ENCODE measurements at regions not wholly inside any gene's neighbourhood (a gene's known extent, or its start where the extent isn't known, plus 50 kb on each side); places are given as distances from the start of the nearest gene placed in this dataset.

- DNase-seq (ENCODE audit: low read depth) = no peak
Measured at GRCh38 chr19:31601855-31602254, 252.6 kb upstream of the TSHZ3 start.

- DNase-seq (ENCODE audit: low read depth) = no peak
Measured at GRCh38 chr19:31602548-31602947, 253.3 kb upstream of the TSHZ3 start.

DNA sequence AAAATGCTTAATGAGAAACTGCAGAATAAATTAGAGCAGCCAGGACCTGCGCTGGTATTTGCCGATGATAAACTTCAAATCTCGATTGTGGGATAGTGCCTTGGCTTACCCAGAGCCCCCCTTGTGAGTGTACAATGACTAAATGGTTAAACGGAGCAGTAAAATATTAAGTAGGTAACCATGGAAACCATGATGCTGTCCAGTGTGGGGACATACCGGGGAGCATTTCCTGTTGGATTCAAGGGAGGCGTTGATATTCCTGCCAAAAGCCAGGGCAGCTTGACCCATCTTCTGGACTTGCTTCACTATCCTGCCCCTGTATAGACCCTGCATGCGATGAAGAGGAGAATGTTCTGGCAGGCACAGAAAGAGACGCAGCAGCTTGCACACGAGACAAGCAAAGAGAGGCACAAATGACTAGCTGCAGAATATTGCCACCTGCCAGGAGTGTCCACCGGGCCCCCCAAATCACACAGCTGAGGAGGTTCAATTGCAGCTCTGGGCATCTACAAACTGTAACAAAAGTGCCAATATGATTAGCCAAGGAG is 255.3 kb upstream of the TSHZ3 start:
- no peak for DNase-seq (ENCODE audit: low read depth)

DNA sequence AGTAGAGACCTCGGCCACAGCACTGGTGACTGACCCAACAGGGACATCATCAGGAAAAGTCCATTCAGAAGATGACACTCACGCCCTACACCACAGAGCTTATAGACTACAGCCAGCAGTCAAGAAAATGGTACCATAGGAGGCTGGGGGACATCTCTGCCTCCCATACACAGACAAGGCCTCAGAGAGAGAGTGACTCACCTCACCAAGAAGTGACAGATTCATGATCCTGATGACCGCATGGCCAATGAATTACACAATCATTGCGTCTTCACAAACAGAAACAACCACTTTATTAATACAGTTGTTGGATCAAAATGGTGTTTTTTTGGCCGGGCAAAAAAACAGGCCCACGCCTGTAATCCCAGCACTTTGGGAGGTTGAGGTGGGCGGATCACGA is 260.8 kb upstream of the TSHZ3 start:
- DNase-seq (ENCODE audit: low read depth) = no peak

DNA sequence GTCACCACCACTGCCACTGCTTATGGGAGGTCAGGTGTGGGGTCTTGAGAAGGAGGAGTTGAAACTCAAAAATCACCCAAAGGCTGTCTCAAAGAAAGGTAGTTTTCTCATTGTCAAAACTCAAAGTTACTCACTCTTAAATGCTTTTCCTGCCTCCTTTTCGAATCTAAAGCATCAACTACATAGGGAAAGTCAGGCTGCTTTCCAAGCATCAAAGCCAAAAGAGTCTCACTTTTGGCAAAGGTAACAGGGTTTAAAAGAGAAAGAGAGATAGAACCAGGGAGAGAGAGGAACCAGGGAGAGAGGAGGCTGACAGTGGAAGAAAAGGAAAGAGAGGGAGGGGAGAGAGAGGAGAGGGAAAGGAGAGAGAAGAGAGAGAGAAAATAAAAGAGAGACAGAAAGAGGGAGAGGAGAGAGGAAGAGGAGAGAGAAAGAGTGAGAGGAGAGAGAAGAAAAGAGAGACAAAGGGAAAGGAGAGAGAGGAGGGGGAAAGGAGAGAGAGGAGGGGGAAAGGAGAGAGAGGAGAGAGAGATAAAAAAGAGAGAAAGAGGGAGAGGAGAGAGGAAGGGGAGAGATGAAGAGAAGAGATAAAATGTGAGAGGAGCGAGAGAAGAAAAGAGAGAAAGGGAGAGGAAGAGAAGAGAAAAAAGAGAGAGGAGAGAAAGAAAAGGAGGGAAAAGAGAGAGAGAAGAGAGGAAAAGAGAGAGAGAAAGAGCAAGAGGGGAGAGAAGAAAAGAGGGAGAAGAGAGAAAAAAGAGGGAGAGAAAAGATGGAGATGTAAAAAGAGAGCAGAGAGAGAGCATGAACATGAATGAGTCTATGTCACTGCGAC is 262.0 kb upstream of the TSHZ3 start:
- DNase-seq (ENCODE audit: low read depth) = no peak

DNA sequence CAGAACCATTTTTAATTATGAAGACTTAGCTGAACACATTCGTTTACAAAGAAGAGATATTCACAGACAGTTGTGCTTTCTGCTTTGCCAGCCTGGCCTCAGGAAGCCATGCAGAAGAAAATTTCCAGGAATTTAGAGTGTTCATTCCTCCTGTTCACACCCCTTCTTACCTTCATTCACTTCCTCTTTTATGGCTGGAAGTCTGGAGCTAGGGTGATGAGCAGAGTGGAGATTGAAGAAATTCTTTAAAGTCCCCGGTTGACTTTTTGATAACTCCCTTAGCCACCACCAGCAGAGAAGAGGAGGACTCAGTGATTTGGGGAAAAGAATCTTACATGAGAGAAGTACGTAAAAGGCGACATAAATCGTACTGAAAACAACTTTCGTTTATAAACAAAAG is 263.6 kb upstream of the TSHZ3 start:
- DNase-seq (ENCODE audit: low read depth) = no peak

DNA sequence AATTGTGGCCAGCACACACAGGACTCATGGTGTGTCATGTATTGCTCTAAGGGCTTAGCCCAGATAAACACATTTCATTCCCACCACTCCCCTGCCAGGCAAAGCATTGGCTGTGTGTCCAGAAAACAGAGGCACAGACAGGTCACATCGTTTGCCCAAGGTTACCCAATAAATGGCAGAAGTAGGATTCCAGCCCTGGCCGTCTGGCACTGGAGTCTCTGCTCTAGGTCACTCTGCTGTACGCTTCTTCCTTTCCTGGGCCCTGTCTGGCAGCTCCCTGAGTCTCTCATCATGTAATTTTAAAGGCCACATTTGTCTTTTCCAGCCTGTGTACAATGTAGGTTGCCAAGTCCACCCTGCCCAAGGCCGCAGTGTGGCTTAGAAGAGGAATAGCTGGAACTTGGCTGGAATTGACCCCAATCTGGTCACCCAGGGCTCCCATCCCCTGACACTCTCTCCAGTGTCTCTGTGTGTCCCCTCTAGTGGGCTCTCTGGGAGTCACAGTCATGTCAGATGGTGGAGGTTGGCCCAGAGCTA is 264.5 kb upstream of the TSHZ3 start:
- DNase-seq (ENCODE audit: low read depth) = no peak

- no peak for DNase-seq (ENCODE audit: low read depth)
Measured at GRCh38 chr19:31616031-31616430, 266.8 kb upstream of the TSHZ3 start.

DNA sequence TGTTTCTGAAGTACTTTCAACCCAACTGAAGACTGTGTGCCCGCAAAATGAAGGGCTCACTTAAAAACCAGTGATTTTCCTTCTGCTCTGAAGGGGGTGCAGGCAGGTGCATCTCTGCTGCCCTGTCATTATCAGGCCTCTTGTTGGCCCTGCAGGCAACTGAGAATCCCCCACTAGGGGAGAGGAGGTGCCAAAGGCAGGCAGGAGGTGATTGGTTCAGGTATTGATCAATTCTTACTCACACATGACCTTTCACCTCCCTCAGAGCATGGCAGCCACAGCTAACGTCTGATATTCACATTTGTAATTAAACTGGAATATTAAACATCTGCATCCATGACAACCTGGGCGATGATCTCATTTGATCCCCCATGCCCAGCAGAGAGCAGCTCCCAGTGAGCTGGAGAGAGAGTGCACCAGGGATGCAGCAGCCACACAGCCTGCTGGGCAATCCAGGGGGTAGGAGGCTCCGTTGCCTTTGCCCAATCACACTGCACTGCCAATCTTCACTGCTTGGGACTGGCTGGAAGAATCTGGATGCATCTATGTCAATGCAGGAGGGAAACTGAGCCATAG is 267.9 kb upstream of the TSHZ3 start:
- DNase-seq (ENCODE audit: low read depth) = no peak

DNA sequence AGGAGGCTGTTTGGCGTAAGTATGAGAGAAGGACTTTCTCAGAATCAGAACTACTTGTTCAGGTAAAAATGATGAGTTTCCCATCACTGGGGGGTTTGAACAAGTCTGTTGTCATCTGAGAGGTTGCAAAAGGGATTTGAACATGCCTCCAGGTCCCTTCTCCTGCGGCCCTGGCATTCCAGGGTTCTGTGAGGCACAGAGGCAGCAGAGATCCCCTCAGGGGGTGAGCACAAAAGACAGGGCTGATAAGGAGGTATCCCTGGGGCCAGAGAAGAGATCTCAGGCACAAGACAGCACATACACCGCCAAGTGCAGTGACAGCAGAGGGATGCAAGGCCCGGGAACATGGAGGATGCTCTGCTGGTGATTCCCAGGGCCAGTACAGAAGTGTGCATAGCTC is 275.8 kb upstream of the TSHZ3 start:
- DNase-seq (ENCODE audit: low read depth) = no peak

DNA sequence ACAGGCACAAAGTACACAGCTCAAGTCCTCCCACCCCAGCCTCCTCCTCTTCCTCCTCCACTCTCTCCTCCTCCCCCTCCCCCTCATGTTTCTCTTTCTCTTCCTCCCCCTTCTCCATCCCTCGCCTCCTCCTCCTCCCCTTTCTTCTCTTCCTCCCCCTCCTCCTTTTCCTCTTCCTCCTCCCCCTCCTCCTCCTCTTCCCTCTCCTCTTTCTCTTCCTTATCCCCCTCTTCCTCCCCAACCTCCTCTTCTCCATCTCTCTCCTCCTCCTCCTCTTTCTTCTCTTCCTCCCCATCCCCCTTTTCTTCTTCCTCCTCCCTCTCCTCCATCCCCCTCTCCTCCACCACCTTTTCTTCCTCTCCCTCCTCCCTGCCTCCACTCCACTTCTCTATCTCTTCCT is 276.3 kb upstream of the TSHZ3 start:
- no peak for DNase-seq (ENCODE audit: low read depth)

DNA sequence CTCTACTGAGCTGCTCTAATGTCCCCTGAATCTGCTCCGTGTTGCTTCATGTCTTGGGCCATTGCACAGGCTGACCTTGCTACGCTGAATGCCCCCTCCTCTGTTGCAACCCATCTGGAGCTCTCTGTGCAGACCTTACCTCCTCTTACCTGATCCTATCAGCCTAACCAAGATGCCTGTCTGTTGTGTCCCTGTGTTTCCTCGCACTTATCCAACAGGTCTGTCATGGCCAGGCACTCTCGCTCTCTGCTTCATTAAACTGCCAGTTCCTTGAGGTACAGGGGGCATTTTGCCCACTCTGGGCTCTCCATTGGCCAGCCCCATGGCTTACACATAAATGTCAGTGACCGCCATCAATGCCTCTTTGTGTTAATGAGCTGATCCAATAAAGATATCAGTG is 277.7 kb upstream of the TSHZ3 start:
- DNase-seq (ENCODE audit: low read depth) = no peak

DNA sequence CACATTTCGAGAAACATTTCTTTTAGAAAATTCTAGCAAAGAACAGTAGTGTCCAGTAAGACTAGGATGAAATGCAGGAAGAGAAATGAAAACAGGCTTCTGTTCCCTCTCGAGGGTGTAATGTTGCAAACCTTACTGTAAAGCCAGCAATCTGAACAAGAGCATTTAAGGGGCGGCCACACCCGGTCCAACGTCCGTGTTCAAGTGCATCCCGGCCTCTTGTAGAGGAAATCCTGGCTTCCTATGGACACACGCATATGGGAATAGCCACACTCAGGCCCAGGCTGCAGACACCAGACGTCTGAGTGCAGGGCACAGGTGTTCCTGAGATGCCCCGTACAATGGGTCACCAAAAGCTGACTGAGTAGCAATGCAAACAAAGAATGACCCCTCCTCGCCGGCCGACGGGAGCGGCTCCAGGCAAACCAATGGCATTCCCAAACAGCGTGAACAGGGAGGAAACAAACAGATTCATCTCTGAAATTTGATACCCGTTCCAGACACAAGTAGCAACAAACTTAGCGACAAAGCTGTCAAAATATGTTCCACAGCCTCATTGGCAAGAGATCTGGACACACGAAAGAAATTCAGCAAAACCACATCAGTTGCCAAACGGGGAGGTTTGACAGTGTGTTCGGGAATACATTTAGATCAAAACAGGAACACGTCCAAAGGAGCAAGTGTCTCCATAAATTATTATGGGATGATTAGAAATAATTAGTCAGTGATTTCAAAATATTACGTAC is 278.6 kb upstream of the TSHZ3 start:
- no peak for DNase-seq (ENCODE audit: low read depth)

DNA sequence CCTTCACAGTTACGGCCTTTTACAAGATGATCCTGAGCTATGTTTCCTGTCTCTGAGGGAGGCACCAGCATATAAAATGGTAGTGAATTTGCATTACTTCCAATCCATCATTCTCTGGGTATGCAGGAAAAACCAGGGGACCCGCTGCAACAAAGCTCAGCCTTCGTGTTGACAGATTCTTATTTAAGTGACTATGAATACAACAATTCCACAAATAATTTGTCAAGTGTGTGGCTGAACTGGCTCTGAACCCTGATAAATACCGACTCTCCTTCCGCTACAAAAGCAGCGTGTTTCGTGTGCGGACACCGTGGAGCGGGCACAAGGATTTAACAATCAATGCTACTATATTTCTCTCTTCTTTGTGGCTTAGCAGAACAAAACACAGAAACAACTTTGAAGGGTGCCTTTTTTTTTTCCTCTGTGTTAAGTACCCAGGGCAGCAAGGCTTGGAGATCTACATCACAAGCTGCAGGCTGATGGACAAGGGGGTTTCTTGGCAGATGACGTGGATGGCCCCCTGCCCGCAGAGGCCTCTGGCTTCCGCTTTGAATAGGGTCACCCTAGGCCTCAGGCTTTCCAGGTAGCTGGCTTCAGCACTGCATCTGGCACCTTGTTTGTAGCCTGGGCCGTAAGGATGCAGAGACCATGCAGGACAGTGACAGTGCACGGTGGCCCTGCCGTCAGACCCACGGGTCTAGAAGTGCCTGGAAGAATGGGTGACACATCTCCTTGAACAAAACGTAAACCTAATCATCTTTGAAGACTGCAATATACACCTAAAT is 280.5 kb upstream of the TSHZ3 start:
- DNase-seq (ENCODE audit: low read depth) = no peak

- DNase-seq (ENCODE audit: low read depth) = no peak
Measured at GRCh38 chr19:31633014-31633413, 283.8 kb upstream of the TSHZ3 start.

DNA sequence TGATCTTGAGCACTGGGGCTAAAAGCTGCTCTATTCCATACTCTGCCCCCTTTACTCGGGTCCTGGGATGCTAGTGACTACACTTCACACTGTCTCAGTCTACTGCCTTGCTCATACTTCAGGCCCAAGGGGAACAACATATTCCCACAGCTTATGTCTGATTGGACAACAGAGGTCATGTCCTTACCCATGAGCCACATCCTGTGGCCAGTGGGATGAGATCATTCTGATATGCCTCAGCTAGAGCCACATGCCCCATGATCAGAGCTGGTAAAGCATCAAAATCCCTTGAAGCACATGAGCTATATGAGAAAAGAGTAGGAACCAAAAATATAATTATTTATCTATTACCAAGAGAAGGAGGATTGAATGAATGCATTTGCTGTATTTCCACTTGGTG is 290.1 kb upstream of the TSHZ3 start:
- no peak for DNase-seq (ENCODE audit: low read depth)

DNA sequence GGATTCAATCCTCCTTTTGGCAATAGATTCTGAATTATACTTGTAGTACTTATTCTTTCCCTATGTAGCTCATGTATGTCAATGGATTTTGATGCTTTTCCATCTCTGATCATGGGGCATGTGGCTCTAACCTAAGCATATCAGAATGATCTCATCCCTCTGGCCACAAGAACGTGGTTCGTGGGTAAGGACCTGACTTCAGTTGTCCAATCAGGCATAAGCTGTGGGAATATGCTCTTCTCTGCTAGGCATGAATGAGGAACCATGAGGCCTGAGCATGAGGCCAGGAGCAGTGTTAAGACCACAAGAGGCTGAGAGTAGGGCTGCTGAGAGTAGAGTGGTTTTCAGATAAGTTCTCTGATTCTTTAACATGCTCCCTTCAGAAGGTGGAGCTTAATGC is 292.4 kb upstream of the TSHZ3 start:
- no peak for DNase-seq (ENCODE audit: low read depth)

DNA sequence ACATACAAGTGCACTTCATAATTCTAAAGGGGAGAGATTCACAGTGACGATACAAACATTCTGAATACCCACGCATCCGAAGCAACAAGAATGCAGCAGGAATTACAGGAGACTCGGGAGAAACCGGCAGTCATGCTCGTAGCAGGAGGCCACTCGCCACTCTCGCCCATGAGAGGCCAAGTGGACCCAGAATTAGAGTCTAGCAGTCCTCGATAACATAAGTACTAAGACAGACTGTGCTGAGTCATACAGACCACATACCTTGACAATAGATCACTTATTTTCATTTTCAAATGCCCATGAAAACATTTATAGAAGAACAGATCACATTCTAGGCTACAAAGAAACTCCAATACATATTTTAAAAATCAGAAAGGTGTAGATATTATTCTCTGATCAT is 299.1 kb upstream of the TSHZ3 start:
- DNase-seq (ENCODE audit: low read depth) = no peak

DNA sequence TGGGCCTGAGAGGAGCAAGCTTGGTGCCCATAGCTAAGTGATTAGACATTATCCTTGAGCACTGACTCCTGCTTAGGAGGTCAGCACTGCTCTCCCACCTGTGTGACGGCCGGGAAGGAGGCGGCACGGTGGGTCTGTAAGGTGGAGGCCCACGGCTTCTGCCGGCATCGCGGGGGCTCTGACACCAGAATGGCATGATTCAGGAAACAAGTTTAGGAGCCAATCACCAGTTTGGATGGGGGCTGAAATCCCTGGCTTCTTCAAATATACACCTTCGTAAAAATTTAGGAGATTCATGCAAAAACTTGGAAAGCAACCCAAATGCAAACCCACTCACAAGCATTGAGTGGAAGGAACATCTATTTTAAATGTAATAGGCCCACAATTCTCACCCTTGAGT is 307.3 kb upstream of the TSHZ3 start:
- no peak for DNase-seq (ENCODE audit: low read depth)

- DNase-seq (ENCODE audit: low read depth) = no peak
Measured at GRCh38 chr19:31658993-31659896, 310.0 kb upstream of the TSHZ3 start.

DNA sequence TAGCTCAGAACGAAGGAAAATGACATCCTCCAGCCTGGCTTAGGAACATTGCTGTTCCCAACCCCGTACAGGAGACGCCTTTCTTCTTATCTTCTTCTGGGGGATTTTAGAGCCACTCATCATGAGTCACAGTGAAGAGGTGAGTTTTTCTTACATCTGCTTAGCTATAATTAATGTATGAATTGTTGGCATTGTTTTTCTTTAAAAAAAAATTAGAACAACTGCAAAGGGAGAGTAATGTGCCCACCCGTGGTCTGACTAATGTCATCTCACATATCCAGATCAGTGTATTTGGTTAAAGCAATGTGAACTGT is 310.6 kb upstream of the TSHZ3 start:
- no peak for DNase-seq (ENCODE audit: low read depth)
